ENCODE measurements at regions not wholly inside any gene's neighbourhood (a gene's known extent, or its start where the extent isn't known, plus 50 kb on each side); places are given as distances from the start of the nearest gene placed in this dataset.

DNA sequence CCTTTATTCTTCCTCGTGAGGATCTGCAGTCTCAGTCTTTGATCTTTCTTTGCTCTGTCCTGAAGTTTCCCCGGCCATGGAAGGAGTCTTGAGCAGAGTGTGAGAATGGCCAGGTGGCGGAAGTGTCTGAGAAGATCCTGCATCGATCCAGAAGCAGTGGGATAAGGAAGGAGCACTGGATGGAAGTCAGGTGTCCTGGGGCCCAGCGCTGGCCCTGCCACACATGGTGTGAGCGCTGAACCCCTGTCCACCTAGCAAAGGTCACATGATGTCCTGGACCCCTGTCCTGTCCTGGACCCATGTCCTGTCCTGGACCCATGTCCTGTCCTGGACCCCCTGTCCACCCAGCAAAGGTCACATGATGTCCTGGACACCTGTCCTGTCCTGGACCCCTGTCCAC lies 111.8 kb upstream of the MED13L start:
- CTCF ChIA-PET, result no interaction called here
- Histone ChIP-seq H3K27me3 (replicated peaks; ENCODE audit: control insufficient read depth, insufficient read depth, low read length) (no peaks in the 10 kb centered on the region), H3K4me1 (peaks cover 20% of the 10 kb centered on the region), H3K36me3 (ENCODE audit: control insufficient read depth, insufficient read depth, low read length) (no peaks in the 10 kb centered on the region), H3K4me3 (ENCODE audit: low read depth, low read length) (no peak overlapping the region), H3K9me3 (no peaks in the 10 kb centered on the region)
- no peak overlapping the region for H3K27ac Mint-ChIP-seq (ENCODE audit: unreplicated experiment)
- no TSS peak for BruUV-seq (replicated peaks)
- no peaks in the 10 kb centered on the region for H3K36me3 Mint-ChIP-seq (ENCODE audit: insufficient read depth, unreplicated experiment)
- TF ChIP-seq, protein P1, sequence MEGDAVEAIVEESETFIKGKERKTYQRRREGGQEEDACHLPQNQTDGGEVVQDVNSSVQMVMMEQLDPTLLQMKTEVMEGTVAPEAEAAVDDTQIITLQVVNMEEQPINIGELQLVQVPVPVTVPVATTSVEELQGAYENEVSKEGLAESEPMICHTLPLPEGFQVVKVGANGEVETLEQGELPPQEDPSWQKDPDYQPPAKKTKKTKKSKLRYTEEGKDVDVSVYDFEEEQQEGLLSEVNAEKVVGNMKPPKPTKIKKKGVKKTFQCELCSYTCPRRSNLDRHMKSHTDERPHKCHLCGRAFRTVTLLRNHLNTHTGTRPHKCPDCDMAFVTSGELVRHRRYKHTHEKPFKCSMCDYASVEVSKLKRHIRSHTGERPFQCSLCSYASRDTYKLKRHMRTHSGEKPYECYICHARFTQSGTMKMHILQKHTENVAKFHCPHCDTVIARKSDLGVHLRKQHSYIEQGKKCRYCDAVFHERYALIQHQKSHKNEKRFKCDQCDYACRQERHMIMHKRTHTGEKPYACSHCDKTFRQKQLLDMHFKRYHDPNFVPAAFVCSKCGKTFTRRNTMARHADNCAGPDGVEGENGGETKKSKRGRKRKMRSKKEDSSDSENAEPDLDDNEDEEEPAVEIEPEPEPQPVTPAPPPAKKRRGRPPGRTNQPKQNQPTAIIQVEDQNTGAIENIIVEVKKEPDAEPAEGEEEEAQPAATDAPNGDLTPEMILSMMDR (IDR thresholded peaks at IDR 0.05; ENCODE audit: insufficient read depth in 1 of 2, low read depth in 1 of 2, low read length in 1 of 2, severe bottlenecking in 1 of 2, unreplicated experiment in 1 of 2), result no peak
- no peak for DNase-seq
- H3K9me3 Mint-ChIP-seq (ENCODE audit: unreplicated experiment), result no peaks in the 10 kb centered on the region
- POLR2A ChIA-PET, result no interaction called here
- H3K4me3 Mint-ChIP-seq (ENCODE audit: unreplicated experiment), result no peak overlapping the region
- H3K27me3 Mint-ChIP-seq (ENCODE audit: insufficient read depth, unreplicated experiment), result no peaks in the 10 kb centered on the region
- intact Hi-C loops (cut with micrococcal nuclease; ENCODE audit: unreplicated experiment), result no loop called here
- peaks cover 7% of the 10 kb centered on the region for H3K4me1 Mint-ChIP-seq (ENCODE audit: low read depth, unreplicated experiment)

DNA sequence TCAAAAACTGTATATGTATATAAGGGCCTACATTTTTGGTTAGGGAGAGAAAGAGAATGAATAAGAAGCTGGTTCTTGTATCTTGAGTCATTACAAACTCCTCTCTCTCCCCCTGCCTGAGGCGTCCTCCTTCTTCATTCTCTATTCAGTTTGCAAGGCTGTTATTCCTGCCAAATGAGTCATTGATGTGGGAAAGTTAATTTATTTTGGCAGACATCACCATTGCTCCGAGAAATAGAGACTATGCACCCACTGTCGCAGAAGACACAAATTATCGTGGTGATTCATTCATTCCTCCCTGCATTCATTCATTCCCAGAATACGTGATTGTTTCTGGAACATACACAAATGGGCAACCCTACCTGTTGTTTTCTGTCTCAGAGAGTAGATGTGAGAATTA lies 112.5 kb upstream of the MED13L start:
- H3K36me3 Mint-ChIP-seq (ENCODE audit: insufficient read depth, unreplicated experiment), result no peaks in the 10 kb centered on the region
- CTCF ChIA-PET, result no interaction called here
- no peaks in the 10 kb centered on the region for H3K27me3 Mint-ChIP-seq (ENCODE audit: insufficient read depth, unreplicated experiment)
- TF ChIP-seq, protein P1 (IDR thresholded peaks at IDR 0.05; ENCODE audit: insufficient read depth in 1 of 2, low read depth in 1 of 2, low read length in 1 of 2, severe bottlenecking in 1 of 2, unreplicated experiment in 1 of 2), result no peak
- H3K9me3 Mint-ChIP-seq (ENCODE audit: unreplicated experiment), result no peaks in the 10 kb centered on the region
- H3K4me3 Mint-ChIP-seq (ENCODE audit: unreplicated experiment), result no peak overlapping the region
- Histone ChIP-seq H3K4me1 (peaks cover 13% of the 10 kb centered on the region), H3K36me3 (ENCODE audit: control insufficient read depth, insufficient read depth, low read length) (no peaks in the 10 kb centered on the region), H3K27me3 (replicated peaks; ENCODE audit: control insufficient read depth, insufficient read depth, low read length) (no peaks in the 10 kb centered on the region), H3K9me3 (no peaks in the 10 kb centered on the region), H3K4me3 (ENCODE audit: low read depth, low read length) (no peak overlapping the region)
- no peak for DNase-seq
- no peak overlapping the region for H3K27ac Mint-ChIP-seq (ENCODE audit: unreplicated experiment)
- no TSS peak for BruUV-seq (replicated peaks)
- POLR2A ChIA-PET, result no interaction called here
- intact Hi-C loops (cut with micrococcal nuclease; ENCODE audit: unreplicated experiment), result no loop called here
- H3K4me1 Mint-ChIP-seq (ENCODE audit: low read depth, unreplicated experiment), result peaks cover 7% of the 10 kb centered on the region

DNA sequence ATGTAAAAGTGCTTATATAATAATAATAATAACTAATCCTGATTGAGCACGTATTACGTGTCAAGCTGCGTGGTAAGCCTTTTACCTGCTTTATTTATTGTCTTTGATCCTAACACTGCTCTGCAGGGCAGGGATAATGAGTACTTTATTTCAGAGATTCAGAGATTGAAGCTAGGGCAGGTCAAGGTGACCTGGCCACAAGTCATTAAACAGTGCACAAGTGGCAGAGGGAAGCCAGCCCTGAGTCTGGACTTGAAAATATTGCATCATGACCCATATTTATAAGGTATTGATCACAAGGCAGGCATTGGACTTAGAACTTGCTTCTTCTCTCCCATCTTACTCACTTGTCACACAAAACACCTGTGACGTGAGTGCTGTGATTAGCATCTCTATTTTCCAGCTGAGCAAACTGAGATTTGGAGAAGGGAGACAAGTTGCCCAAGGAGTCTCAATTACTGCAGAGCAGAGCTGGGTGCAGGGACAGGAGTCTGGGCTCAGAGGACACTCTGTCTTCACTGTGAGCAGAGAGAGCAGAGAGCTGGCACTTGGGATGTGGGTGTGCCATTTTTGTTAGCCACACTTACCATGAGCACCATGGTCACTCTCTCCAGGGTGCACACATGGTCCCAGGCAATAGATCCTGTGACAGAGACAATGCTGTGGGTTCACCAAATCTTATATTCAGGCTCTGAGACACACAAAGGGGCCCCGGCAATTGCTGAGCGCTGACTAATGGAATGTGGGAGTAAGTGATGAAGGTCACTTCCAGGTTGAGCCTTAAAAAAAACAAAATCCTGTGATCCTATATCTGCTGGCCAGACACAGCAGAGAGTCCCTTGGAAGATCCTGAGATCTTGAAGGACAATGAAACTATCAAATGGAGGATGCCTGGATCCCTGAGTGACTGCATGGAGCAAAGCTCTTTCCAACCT lies 113.2 kb upstream of the MED13L start:
- TF ChIP-seq, protein P1 (IDR thresholded peaks at IDR 0.05; ENCODE audit: insufficient read depth in 1 of 2, low read depth in 1 of 2, low read length in 1 of 2, severe bottlenecking in 1 of 2, unreplicated experiment in 1 of 2), result no peak
- DNase-seq, result no peak
- intact Hi-C loops (cut with micrococcal nuclease; ENCODE audit: unreplicated experiment), result no loop called here
- peaks cover 9% of the 10 kb centered on the region for H3K4me1 ChIP-seq
- H3K27me3 ChIP-seq (replicated peaks; ENCODE audit: control insufficient read depth, insufficient read depth, low read length), result no peaks in the 10 kb centered on the region
- Mint-ChIP-seq H3K4me1 (ENCODE audit: low read depth, unreplicated experiment) (peaks cover 7% of the 10 kb centered on the region), H3K27ac (ENCODE audit: unreplicated experiment) (no peak overlapping the region), H3K36me3 (ENCODE audit: insufficient read depth, unreplicated experiment) (no peaks in the 10 kb centered on the region), H3K4me3 (ENCODE audit: unreplicated experiment) (no peak overlapping the region), H3K9me3 (ENCODE audit: unreplicated experiment) (no peaks in the 10 kb centered on the region), H3K27me3 (ENCODE audit: insufficient read depth, unreplicated experiment) (no peaks in the 10 kb centered on the region)
- H3K36me3 ChIP-seq (ENCODE audit: control insufficient read depth, insufficient read depth, low read length), result no peaks in the 10 kb centered on the region
- no peak overlapping the region for H3K4me3 ChIP-seq (ENCODE audit: low read depth, low read length)
- BruUV-seq (replicated peaks), result no TSS peak
- H3K9me3 ChIP-seq, result no peaks in the 10 kb centered on the region
- CTCF ChIA-PET, result no interaction called here
- POLR2A ChIA-PET, result no interaction called here
